Naive thymus-derived CD8-positive, alpha-beta T cell (primary cell): ENCODE measurements at regions not wholly inside any gene's neighbourhood (a gene's known extent, or its start where the extent isn't known, plus 50 kb on each side); places are given as distances from the start of the nearest gene placed in this dataset.
A peak's percentile ranks its signal among the peaks of the same experiment; 100 is the strongest.

ENCODE experiments used
- ATAC-seq, 2 donors: fragments of 150-1000 bp; cut with Tn5 transposase in 1 of 2; sonication (Bioruptor Pico), chemical (Tn5 transposase) in 1 of 2; 1 replicate in 1 of 2; 2 replicates in 1 of 2; pipeline ENCODE4 v1.10.0; 2021; ENCODE audit warnings: mild to moderate bottlenecking in 2 of 2, moderate library complexity in 2 of 2
- POLR2A ChIA-PET: fragments of 350-600 bp; sonication (Branson Sonifier 250); formaldehyde crosslinking; loops from one replicate; lab custom pipeline; 2021; ENCODE audit warnings: antibody characterized with exemption; lab: Charles Lee
- DNase-seq, 10 donors: peaks; one replicate each; pipeline versions ENCODE4 v3.0.0 to v3.0.0-alpha.2; 2020 to 2022
- H3K27ac Mint-ChIP-seq, 10 donors: one replicate each; pipeline ENCODE4 v1.8.0; 2020 to 2022; ENCODE audit warnings: mild to moderate bottlenecking in 10 of 10, mixed read lengths in 10 of 10, moderate library complexity in 4 of 10, inconsistent platforms in 1 of 10
- H3K27me3 Mint-ChIP-seq, 5 donors: one replicate each; pipeline ENCODE4 v1.8.0; 2021 to 2022; ENCODE audit warnings: mixed read lengths in 5 of 5
- H3K36me3 Mint-ChIP-seq, 3 donors: one replicate each; pipeline ENCODE4 v1.8.0; 2020 to 2022; ENCODE audit warnings: mixed read lengths in 3 of 3, mild to moderate bottlenecking in 2 of 3, inconsistent platforms in 1 of 3
- H3K4me1 Mint-ChIP-seq, 4 donors: one replicate each; pipeline ENCODE4 v1.8.0; 2021 to 2022; ENCODE audit warnings: mixed read lengths in 4 of 4
- H3K4me3 Mint-ChIP-seq, 10 donors: one replicate each; pipeline ENCODE4 v1.8.0; 2020 to 2022; ENCODE audit warnings: mild to moderate bottlenecking in 10 of 10, mixed read lengths in 10 of 10, moderate library complexity in 6 of 10, inconsistent platforms in 1 of 10
- H3K9me3 Mint-ChIP-seq, 9 donors: one replicate each; pipeline ENCODE4 v1.8.0; 2020 to 2022; ENCODE audit warnings: mixed read lengths in 9 of 9, mild to moderate bottlenecking in 3 of 9, inconsistent platforms in 1 of 9, moderate library complexity in 1 of 9

DNA sequence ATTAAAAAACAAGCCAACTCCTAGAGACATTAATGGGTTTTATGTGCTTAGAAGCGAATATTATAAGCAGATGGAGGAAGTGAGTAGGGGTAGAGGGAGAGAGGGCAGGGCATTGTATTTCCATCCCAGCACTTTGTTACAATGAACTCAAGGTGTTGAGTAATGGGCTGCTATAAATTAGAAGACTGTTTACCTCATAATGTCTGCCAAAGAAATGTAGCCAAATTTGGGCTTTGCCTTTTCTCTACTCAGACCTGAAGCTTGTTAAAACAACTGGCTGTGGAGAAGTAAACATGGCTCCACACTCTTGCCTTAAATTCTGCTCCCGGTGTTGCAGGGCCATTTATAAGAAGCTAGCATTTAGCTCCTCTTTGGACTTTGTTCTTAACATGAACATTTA lies 134.7 kb downstream of the PMP22 start:
- Mint-ChIP-seq H3K36me3 (no peaks in the 10 kb centered on the region), H3K4me3 (no peak overlapping the region), H3K9me3 (peaks cover 0 to 5% (median 0%) of the 10 kb centered on the region in 9 donors), H3K27ac (no peak overlapping the region), H3K27me3 (peaks cover 0 to 29% (median 5%) of the 10 kb centered on the region in 5 donors), H3K4me1 (no peaks in the 10 kb centered on the region)
- DNase-seq (no peak), ATAC-seq (no peak)
- POLR2A ChIA-PET = no interaction called here

GRCh38 chr17:15129986-15130385 lies 135.1 kb downstream of the PMP22 start:
- Mint-ChIP-seq H3K9me3 (peaks cover 0 to 5% (median 0%) of the 10 kb centered on the region in 9 donors), H3K36me3 (no peaks in the 10 kb centered on the region), H3K4me3 (no peak overlapping the region), H3K4me1 (no peaks in the 10 kb centered on the region), H3K27ac (no peak overlapping the region), H3K27me3 (peaks cover under 1 to 24% (median 5%) of the 10 kb centered on the region in 5 donors)
- ATAC-seq (no peak), DNase-seq (no peak)
- POLR2A ChIA-PET = no interaction called here

- peaks cover 0 to 20% (median 6%) of the 10 kb centered on the region in 5 donors for H3K27me3 Mint-ChIP-seq
- POLR2A ChIA-PET = no interaction called here
- no peaks in the 10 kb centered on the region for H3K36me3 Mint-ChIP-seq
- no peaks in the 10 kb centered on the region for H3K9me3 Mint-ChIP-seq
- no peaks in the 10 kb centered on the region for H3K4me1 Mint-ChIP-seq
- no peak overlapping the region for H3K4me3 Mint-ChIP-seq
- H3K27ac Mint-ChIP-seq = no peak overlapping the region
- DNase-seq = no peak
- no peak for ATAC-seq
Observed at GRCh38 chr17:15124746-15125145, 140.4 kb downstream of the PMP22 start.

- peaks cover 0 to 18% (median 7%) of the 10 kb centered on the region in 5 donors for H3K27me3 Mint-ChIP-seq
- H3K36me3 Mint-ChIP-seq = no peaks in the 10 kb centered on the region
- ATAC-seq = no peak
- no peak overlapping the region for H3K4me3 Mint-ChIP-seq
- no peak overlapping the region for H3K27ac Mint-ChIP-seq
- DNase-seq = no peak
- POLR2A ChIA-PET = no interaction called here
- no peaks in the 10 kb centered on the region for H3K4me1 Mint-ChIP-seq
- H3K9me3 Mint-ChIP-seq = no peaks in the 10 kb centered on the region
Observed at GRCh38 chr17:15124264-15124595, 140.9 kb downstream of the PMP22 start.

DNA sequence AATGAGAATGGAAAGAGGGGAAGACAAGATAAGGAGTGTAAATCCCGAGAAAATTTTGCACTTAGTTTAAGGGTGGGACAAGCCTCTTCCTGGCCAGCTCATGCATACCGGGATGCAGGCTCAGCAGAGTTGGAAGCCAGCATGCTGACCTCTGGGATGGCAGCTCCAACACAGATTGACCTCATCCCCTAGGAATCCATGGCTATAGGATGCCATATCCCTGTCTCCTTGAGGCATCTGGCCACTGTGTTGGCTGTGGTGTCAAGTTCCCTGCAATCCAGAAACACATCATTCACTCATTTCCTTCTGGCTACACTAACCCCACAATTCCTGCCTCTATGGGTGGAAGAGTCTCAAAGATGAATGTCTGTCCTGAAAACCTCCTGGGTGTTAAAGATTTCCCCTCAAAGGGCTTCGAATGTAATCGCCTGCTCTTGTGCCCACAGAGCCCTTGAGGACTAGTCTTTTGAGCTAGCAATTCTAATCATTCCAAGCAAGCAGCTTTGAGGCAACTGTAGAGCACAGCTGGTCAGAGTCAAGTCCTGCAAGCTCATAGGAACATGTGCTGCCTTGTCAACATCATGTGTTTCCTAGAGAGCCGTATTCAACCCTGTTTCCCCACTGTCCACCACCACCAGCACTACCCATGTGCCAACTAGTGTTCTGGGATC lies 141.4 kb downstream of the PMP22 start:
- Mint-ChIP-seq H3K27ac (no peak overlapping the region), H3K4me1 (no peaks in the 10 kb centered on the region), H3K27me3 (peaks cover 2 to 21% (median 7%) of the 10 kb centered on the region in 5 donors), H3K4me3 (no peak overlapping the region), H3K9me3 (no peaks in the 10 kb centered on the region), H3K36me3 (no peaks in the 10 kb centered on the region)
- ATAC-seq (no peak), DNase-seq (no peak)
- POLR2A ChIA-PET = no interaction called here

DNA sequence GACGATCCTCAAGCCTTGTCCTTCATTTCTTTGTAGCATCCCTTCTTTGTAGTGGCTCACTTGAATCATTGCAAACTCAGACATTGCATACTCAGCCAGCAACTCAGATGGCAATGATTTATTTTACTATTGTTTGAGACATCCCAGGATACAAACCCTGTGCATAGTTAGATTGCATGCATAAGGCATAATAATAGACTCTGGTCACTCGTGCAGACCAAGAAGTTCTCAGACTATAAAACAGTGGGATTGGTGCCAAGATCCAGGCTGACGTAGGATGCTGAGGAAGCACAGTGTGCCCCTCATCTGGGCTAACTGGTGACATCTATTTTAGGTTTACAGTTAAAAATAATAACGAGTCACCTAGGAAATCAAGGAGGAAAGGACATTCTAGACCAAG lies 142.3 kb downstream of the PMP22 start:
- DNase-seq (no peak), ATAC-seq (no peak)
- Mint-ChIP-seq H3K9me3 (no peaks in the 10 kb centered on the region), H3K27ac (no peak overlapping the region), H3K4me1 (no peaks in the 10 kb centered on the region), H3K27me3 (peaks cover 3 to 20% (median 12%) of the 10 kb centered on the region in 5 donors), H3K4me3 (no peak overlapping the region), H3K36me3 (no peaks in the 10 kb centered on the region)
- POLR2A ChIA-PET = no interaction called here

DNA sequence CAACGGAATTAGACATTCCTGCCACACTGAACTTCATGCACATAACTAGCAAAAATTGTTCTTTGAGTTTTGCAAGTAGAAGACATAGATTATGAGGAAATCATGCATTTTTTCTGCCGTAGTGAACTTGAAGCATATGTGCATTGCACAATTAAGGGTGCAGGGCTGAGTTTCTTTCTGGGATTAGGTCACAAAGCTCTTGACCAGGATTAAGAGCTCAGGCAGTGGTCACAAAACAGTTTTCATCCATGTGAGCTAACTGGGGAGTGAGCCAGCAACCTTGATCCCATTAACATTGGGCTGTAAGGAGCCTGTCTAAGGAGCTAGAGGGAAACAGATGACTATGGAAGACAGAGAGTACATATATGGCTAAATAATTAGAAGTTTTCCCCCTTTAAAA lies 143.7 kb downstream of the PMP22 start:
- POLR2A ChIA-PET = no interaction called here
- Mint-ChIP-seq H3K27ac (no peak overlapping the region), H3K27me3 (peaks cover 3 to 19% (median 15%) of the 10 kb centered on the region in 5 donors), H3K4me3 (no peak overlapping the region), H3K4me1 (no peaks in the 10 kb centered on the region), H3K36me3 (peaks cover 0 to 3% (median 0%) of the 10 kb centered on the region in 3 donors), H3K9me3 (peaks cover 0 to 9% (median 3%) of the 10 kb centered on the region in 9 donors)
- no peak for ATAC-seq
- DNase-seq = no peak

- POLR2A ChIA-PET = no interaction called here
- DNase-seq (no peak), ATAC-seq (no peak)
- H3K27ac Mint-ChIP-seq = no peak overlapping the region
- peaks cover 3 to 20% (median 12%) of the 10 kb centered on the region in 5 donors for H3K27me3 Mint-ChIP-seq
- peaks cover 0 to 9% (median 0%) of the 10 kb centered on the region in 3 donors for H3K36me3 Mint-ChIP-seq
- peaks cover 0 to 17% (median 8%) of the 10 kb centered on the region in 9 donors for H3K9me3 Mint-ChIP-seq
- peaks cover 0 to 1% (median 0%) of the 10 kb centered on the region in 4 donors for H3K4me1 Mint-ChIP-seq
- H3K4me3 Mint-ChIP-seq = no peak overlapping the region
Observed at GRCh38 chr17:15119968-15120367, 145.2 kb downstream of the PMP22 start.

GRCh38 chr17:15117239-15117638 lies 147.9 kb downstream of the PMP22 start:
- POLR2A ChIA-PET = no interaction called here
- Mint-ChIP-seq H3K27me3 (peaks cover 1 to 20% (median 8%) of the 10 kb centered on the region in 5 donors), H3K27ac (no peak overlapping the region), H3K9me3 (peaks cover 0 to 17% (median 8%) of the 10 kb centered on the region in 9 donors), H3K4me1 (peaks cover 0 to 1% (median 0%) of the 10 kb centered on the region in 4 donors), H3K4me3 (no peak overlapping the region), H3K36me3 (peaks cover 0 to 9% (median 0%) of the 10 kb centered on the region in 3 donors)
- ATAC-seq (no peak), DNase-seq (no peak)

DNA sequence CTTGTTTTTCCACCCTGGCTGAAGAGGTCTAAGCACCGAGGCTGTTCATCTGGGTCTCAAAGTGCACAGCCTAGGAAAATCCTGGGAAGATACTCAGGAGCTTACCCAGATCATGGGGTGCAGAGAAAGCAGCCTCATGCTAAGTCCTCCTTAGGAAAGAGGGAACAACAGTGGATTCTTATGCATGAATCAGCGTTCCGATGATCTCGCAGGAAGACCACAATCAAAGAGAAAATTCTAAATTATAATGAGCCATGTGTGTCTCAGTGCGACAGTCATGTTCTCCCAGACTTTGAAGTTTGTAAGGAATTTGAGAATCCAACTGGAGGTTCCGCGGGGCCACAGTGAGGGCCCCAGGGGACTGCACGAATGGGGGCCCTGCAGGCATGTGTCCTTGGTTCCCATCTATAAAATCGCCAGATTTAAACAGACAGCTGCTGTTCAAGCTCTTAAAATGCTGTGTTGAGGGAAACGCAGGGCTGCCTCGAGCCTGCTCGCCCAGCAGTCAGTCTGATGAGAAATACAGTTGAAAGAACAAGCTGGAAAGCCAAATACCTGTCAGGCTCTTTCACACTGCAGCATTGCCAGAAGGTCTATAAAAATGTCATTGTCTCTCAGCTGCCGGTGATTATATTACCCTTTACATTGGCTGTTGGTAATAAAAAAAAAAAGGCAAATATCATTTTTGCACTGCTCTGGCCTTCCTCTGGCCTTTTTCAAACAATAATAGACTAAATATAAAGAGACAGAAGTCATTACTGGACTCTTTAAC lies 152.1 kb downstream of the PMP22 start:
- Mint-ChIP-seq H3K27ac (no peak overlapping the region), H3K4me3 (no peak overlapping the region), H3K4me1 (peaks cover 0 to 3% (median 0%) of the 10 kb centered on the region in 4 donors), H3K27me3 (peaks cover 0 to 9% (median 0%) of the 10 kb centered on the region in 5 donors), H3K36me3 (peaks cover 0 to 9% (median 0%) of the 10 kb centered on the region in 3 donors), H3K9me3 (peaks cover 0 to 17% (median 8%) of the 10 kb centered on the region in 9 donors)
- DNase-seq (no peak), ATAC-seq (no peak)
- POLR2A ChIA-PET = no interaction called here

GRCh38 chr17:15109608-15110007 lies 155.5 kb downstream of the PMP22 start:
- H3K36me3 Mint-ChIP-seq = no peaks in the 10 kb centered on the region
- H3K27ac Mint-ChIP-seq = peak overlapping the region in 1 of 10 donors; percentile 67

DNA sequence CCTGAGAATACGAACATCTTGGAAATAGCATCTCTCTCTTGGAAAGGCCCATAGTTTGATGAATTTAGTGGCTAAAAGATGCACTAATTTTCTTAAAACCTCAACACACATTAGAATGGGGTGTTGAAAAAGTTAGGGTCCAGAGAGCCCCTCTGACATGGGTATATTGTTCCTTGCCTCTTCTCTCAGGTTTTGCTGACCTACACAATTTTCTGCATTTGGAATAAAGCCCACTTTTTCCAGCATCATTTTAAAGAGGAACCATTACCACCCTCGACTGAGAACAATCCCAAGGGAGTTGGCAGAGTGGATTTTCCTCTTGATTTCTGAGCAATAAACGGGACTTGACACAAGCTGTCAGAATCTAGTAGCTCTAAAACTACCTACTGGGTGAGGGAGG lies 156.1 kb downstream of the PMP22 start:
- POLR2A ChIA-PET = no interaction called here
- ATAC-seq (no peak), DNase-seq (no peak)
- Mint-ChIP-seq H3K27me3 (peaks cover 0 to 2% (median 0%) of the 10 kb centered on the region in 5 donors), H3K4me3 (no peak overlapping the region), H3K9me3 (no peaks in the 10 kb centered on the region), H3K36me3 (no peaks in the 10 kb centered on the region), H3K4me1 (peaks cover 0 to 2% (median 0%) of the 10 kb centered on the region in 4 donors), H3K27ac (no peak overlapping the region)

More at GRCh38 chr17:15109608-15110007, 155.5 kb downstream of the PMP22 start:
- Mint-ChIP-seq H3K9me3 (peaks cover 0 to under 1% (median 0%) of the 10 kb centered on the region in 9 donors), H3K4me3 (no peak overlapping the region), H3K27me3 (peaks cover 0 to 2% (median 0%) of the 10 kb centered on the region in 5 donors), H3K4me1 (peaks cover 0 to 2% (median 0%) of the 10 kb centered on the region in 4 donors)
- no peak for DNase-seq
- no peak for ATAC-seq
- POLR2A ChIA-PET = no interaction called here

DNA sequence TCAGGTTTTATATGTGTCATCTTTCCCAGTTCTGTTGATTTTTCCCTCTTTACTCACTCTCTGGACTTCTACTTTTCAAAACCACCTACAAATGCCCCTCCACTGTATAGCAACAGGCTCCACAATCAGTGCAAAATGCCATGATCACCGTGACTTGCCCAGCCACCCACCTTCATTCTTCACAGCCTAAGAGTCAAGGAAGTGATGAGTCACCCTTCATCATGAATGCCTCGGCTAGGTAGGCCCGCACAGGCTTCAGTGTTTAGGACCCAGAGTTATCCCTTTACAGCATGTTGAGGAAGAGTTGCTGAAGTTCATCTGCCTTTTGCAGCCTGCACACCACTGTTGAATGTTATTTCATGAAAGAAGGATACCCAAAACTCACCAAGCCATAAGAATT lies 158.6 kb downstream of the PMP22 start:
- H3K27ac Mint-ChIP-seq = no peak overlapping the region

More for the DNA sequence above, 158.6 kb downstream of the PMP22 start:
- H3K27me3 Mint-ChIP-seq = peaks cover 0 to 7% (median 2%) of the 10 kb centered on the region in 5 donors
- H3K9me3 Mint-ChIP-seq = no peaks in the 10 kb centered on the region
- DNase-seq (no peak), ATAC-seq (no peak)
- H3K4me1 Mint-ChIP-seq = peaks cover 0 to 2% (median 0%) of the 10 kb centered on the region in 4 donors
- POLR2A ChIA-PET = no interaction called here
- H3K36me3 Mint-ChIP-seq = no peaks in the 10 kb centered on the region
- H3K4me3 Mint-ChIP-seq = peak overlapping the region in 1 of 10 donors; percentile 49
